Trophoblast cell (in vitro differentiated cells and primary cell): ENCODE measurements at regions not wholly inside any gene's neighbourhood (a gene's known extent, or its start where the extent isn't known, plus 50 kb on each side); places are given as distances from the start of the nearest gene placed in this dataset.

ENCODE experiments used
- DNase-seq, 2 donors: peaks; one replicate each; pipeline ENCODE4 v3.0.0-alpha.2; 2016
- H2AFZ ChIP-seq: 2 replicates; pipeline ENCODE4 v1.6.1; 2013; ENCODE audit warnings: low read length, moderate library complexity, mild to moderate bottlenecking; ENCODE audit not compliant: insufficient read depth, poor library complexity
- H2AK5ac ChIP-seq: 2 replicates; pipeline ENCODE4 v1.6.1; 2013; ENCODE audit warnings: mild to moderate bottlenecking, low read length
- H2BK120ac ChIP-seq: 2 replicates; pipeline ENCODE4 v1.6.1; 2013; ENCODE audit warnings: low read length, mild to moderate bottlenecking, moderate library complexity; ENCODE audit not compliant: insufficient read depth, poor library complexity
- H2BK12ac ChIP-seq: 2 replicates; pipeline ENCODE4 v1.6.1; 2013; ENCODE audit warnings: mild to moderate bottlenecking, low read length, moderate library complexity
- H2BK5ac ChIP-seq: 2 replicates; pipeline ENCODE4 v1.6.1; 2013; ENCODE audit warnings: low read length, low read depth, moderate library complexity, mild to moderate bottlenecking; ENCODE audit not compliant: poor library complexity
- H3K14ac ChIP-seq: 2 replicates; pipeline ENCODE4 v1.6.1; 2013; ENCODE audit warnings: mild to moderate bottlenecking, low read length
- H3K18ac ChIP-seq: 2 replicates; pipeline ENCODE4 v1.6.1; 2013; ENCODE audit warnings: mild to moderate bottlenecking, low read length
- H3K23ac ChIP-seq: 2 replicates; pipeline ENCODE4 v1.6.1; 2013; ENCODE audit warnings: low read length
- H3K27ac ChIP-seq: 2 replicates; pipeline ENCODE4 v1.5.1; 2013; ENCODE audit warnings: low read depth, mild to moderate bottlenecking, inconsistent platforms, low read length, moderate library complexity
- H3K27me3 ChIP-seq: 2 replicates; pipeline ENCODE4 v1.6.1; 2013; ENCODE audit warnings: inconsistent platforms, mild to moderate bottlenecking, low read length, moderate library complexity; ENCODE audit not compliant: insufficient read depth
- H3K36me3 ChIP-seq, 2 experiments: 1 replicate in 1 of 2; 2 replicates in 1 of 2; pipeline ENCODE4 v1.6.1; 2013; ENCODE audit warnings: low read length in 2 of 2, mild to moderate bottlenecking in 2 of 2, moderate library complexity in 1 of 2; ENCODE audit not compliant: insufficient read depth in 2 of 2, control insufficient read depth in 1 of 2
- H3K4ac ChIP-seq: 2 replicates; pipeline ENCODE4 v1.6.1; 2013; ENCODE audit warnings: low read depth, mild to moderate bottlenecking, low read length, moderate library complexity
- H3K4me1 ChIP-seq, 2 experiments: 1 replicate in 1 of 2; 2 replicates in 1 of 2; pipeline ENCODE4 v1.6.1; 2013; ENCODE audit warnings: low read length in 2 of 2, mild to moderate bottlenecking in 2 of 2, moderate library complexity in 1 of 2; ENCODE audit not compliant: insufficient read depth in 2 of 2, control insufficient read depth in 1 of 2
- H3K4me2 ChIP-seq: 2 replicates; pipeline ENCODE4 v1.6.1; 2013; ENCODE audit warnings: inconsistent platforms, mild to moderate bottlenecking, low read length, moderate library complexity
- H3K4me3 ChIP-seq: 2 replicates; pipeline ENCODE4 v1.5.1; 2013; ENCODE audit warnings: mild to moderate bottlenecking, low read depth, low read length, inconsistent platforms
- H3K79me1 ChIP-seq: one replicate; pipeline ENCODE4 v1.6.1; 2013; ENCODE audit warnings: low read length
- H3K79me2 ChIP-seq: 2 replicates; pipeline ENCODE4 v1.6.1; 2013; ENCODE audit warnings: low read length, mild to moderate bottlenecking; ENCODE audit not compliant: control insufficient read depth, insufficient read depth, poor library complexity
- H3K9ac ChIP-seq: 2 replicates; pipeline ENCODE4 v1.6.1; 2013; ENCODE audit warnings: mild to moderate bottlenecking, low read length
- H3K9me3 ChIP-seq: 2 replicates; pipeline ENCODE4 v1.6.1; 2013; ENCODE audit warnings: low read depth, mild to moderate bottlenecking, control low read depth, inconsistent platforms, low read length; ENCODE audit not compliant: insufficient read depth
- H4K12ac ChIP-seq: 2 replicates; pipeline ENCODE4 v1.6.1; 2013; ENCODE audit warnings: low read depth, mild to moderate bottlenecking, low read length, moderate library complexity
- H4K8ac ChIP-seq: 2 replicates; pipeline ENCODE4 v1.6.1; 2013; ENCODE audit warnings: low read depth, mild to moderate bottlenecking, low read length, moderate library complexity
- H4K91ac ChIP-seq: one replicate; pipeline ENCODE4 v1.6.1; 2013; ENCODE audit warnings: low read depth, mild to moderate bottlenecking, low read length, moderate library complexity
- WGBS: extraction: QIAGEN DNeasy Blood & Tissue Kit; methylation state at CpG from one replicate; pipeline ENCODE4 v1.1.7; 2013; ENCODE audit warnings: missing lambda C conversion rate; ENCODE audit not compliant: insufficient read length, insufficient coverage; ENCODE audit errors: extremely low coverage; 5-methylcytosine and 5-hydroxymethylcytosine counted together

- no peak overlapping the region for H4K91ac ChIP-seq
- no peak overlapping the region for H4K12ac ChIP-seq
- WGBS, result no CpG with 5 or more reads among the region's 2 CpGs
- H3K79me1 ChIP-seq, result no peaks in the 10 kb centered on the region
- H3K9me3 ChIP-seq, result no peaks in the 10 kb centered on the region
- DNase-seq, result no peak
- H3K27ac ChIP-seq, result no peak overlapping the region
- H3K36me3 ChIP-seq, result no peaks in the 10 kb centered on the region
- no peak overlapping the region for H3K14ac ChIP-seq
- H3K4me1 ChIP-seq, result peaks cover 0 to 5% of the 10 kb centered on the region in 2 experiments
- H3K4me3 ChIP-seq, result no peak overlapping the region
- no peak overlapping the region for H3K18ac ChIP-seq
- H2BK12ac ChIP-seq, result no peak overlapping the region
- no peaks in the 10 kb centered on the region for H3K79me2 ChIP-seq
- no peak overlapping the region for H2BK120ac ChIP-seq
- no peak overlapping the region for H3K23ac ChIP-seq
- no peak overlapping the region for H3K4me2 ChIP-seq
- H3K27me3 ChIP-seq, result no peaks in the 10 kb centered on the region
- H3K9ac ChIP-seq, result no peak overlapping the region
- no peak overlapping the region for H3K4ac ChIP-seq
- H2AK5ac ChIP-seq, result no peak overlapping the region
- H4K8ac ChIP-seq, result no peak overlapping the region
- H2AFZ ChIP-seq, result no peak overlapping the region
- no peak overlapping the region for H2BK5ac ChIP-seq
These were observed 562.1 kb upstream of the ADGRL3 start for GRCh38 chr4:60637976-60638375.

- Histone ChIP-seq H3K27ac (no peak overlapping the region), H4K8ac (no peak overlapping the region), H2BK12ac (no peak overlapping the region), H3K4me2 (no peak overlapping the region), H3K4me1 (no peaks in the 10 kb centered on the region), H3K27me3 (no peaks in the 10 kb centered on the region), H2BK5ac (no peak overlapping the region), H3K36me3 (no peaks in the 10 kb centered on the region), H3K4ac (no peak overlapping the region), H2AK5ac (no peak overlapping the region), H3K79me1 (no peaks in the 10 kb centered on the region), H3K4me3 (no peak overlapping the region), H4K91ac (no peak overlapping the region), H3K9ac (no peak overlapping the region), H3K9me3 (no peaks in the 10 kb centered on the region), H3K14ac (no peak overlapping the region), H3K18ac (no peak overlapping the region), H2BK120ac (no peak overlapping the region), H3K23ac (no peak overlapping the region), H4K12ac (no peak overlapping the region), H2AFZ (no peak overlapping the region), H3K79me2 (no peaks in the 10 kb centered on the region)
- DNase-seq, result peak; percentile 63 to 88
- no CpG with 5 or more reads among the region's 2 CpGs for WGBS
These were observed 551.4 kb upstream of the ADGRL3 start for GRCh38 chr4:60648774-60649173.

DNA sequence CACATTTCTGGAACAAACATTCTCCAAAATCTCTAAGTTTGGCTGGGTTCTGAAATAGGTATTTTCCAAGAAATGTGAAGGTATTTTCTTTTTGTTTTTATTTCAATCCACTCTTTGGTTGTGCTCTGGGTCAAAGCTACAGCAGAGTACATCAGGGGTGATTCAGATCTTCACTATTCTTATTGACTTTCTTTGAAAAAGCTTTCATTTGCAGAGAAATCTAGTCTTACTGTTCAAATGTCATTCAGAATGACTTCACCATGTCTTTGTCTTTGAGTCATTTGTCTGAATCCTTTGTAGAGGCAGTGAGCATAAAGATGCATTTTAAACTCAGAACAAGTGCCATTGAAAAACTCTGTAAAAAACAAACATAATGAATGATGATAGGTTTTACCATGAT is 547.2 kb upstream of the ADGRL3 start:
- Histone ChIP-seq H3K27me3 (no peaks in the 10 kb centered on the region), H3K14ac (no peak overlapping the region), H2BK120ac (no peak overlapping the region), H4K91ac (no peak overlapping the region), H4K8ac (no peak overlapping the region), H3K36me3 (no peaks in the 10 kb centered on the region), H2BK12ac (no peak overlapping the region), H3K18ac (no peak overlapping the region), H2AFZ (no peak overlapping the region), H3K4me3 (no peak overlapping the region), H3K79me2 (no peaks in the 10 kb centered on the region), H3K23ac (no peak overlapping the region), H4K12ac (no peak overlapping the region), H3K79me1 (no peaks in the 10 kb centered on the region), H3K4me1 (no peaks in the 10 kb centered on the region), H2AK5ac (no peak overlapping the region), H3K9ac (no peak overlapping the region), H3K4me2 (no peak overlapping the region), H3K27ac (no peak overlapping the region), H3K9me3 (no peaks in the 10 kb centered on the region), H3K4ac (no peak overlapping the region), H2BK5ac (no peak overlapping the region)
- no peak for DNase-seq

DNA sequence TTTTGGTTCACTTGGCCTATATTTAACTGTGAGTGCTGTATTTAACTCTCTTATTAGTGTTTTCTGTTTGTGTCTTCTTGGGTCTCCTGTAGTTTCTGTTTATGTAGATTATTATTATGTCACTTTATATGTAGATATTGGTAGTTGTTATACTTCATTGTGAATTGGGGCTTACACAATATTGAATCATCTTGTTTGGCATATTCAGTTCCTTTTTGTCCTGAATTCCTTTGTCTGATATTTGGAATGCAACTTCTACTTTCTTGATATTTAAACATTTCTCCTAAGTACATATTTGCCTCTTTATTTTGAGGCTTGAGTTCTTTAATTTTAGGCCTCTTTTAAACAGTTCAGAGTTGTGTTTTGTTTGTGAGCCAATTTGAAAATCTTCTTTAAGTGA is 544.8 kb upstream of the ADGRL3 start:
- Histone ChIP-seq H2AK5ac (no peak overlapping the region), H4K12ac (no peak overlapping the region), H2AFZ (no peak overlapping the region), H2BK120ac (no peak overlapping the region), H3K4ac (no peak overlapping the region), H3K4me2 (no peak overlapping the region), H3K9me3 (no peaks in the 10 kb centered on the region), H4K91ac (no peak overlapping the region), H2BK5ac (no peak overlapping the region), H3K14ac (no peak overlapping the region), H3K9ac (no peak overlapping the region), H2BK12ac (no peak overlapping the region), H3K23ac (no peak overlapping the region), H3K79me2 (no peaks in the 10 kb centered on the region), H3K27me3 (no peaks in the 10 kb centered on the region), H4K8ac (no peak overlapping the region), H3K27ac (no peak overlapping the region), H3K4me1 (no peaks in the 10 kb centered on the region), H3K79me1 (no peaks in the 10 kb centered on the region), H3K4me3 (no peak overlapping the region), H3K18ac (no peak overlapping the region), H3K36me3 (no peaks in the 10 kb centered on the region)
- DNase-seq, result no peak

GRCh38 chr4:60656171-60656570 is 544.0 kb upstream of the ADGRL3 start:
- Histone ChIP-seq H2AFZ (no peak overlapping the region), H3K79me2 (no peaks in the 10 kb centered on the region), H3K23ac (no peak overlapping the region), H3K27ac (no peak overlapping the region), H2BK120ac (no peak overlapping the region), H3K36me3 (no peaks in the 10 kb centered on the region), H2BK12ac (no peak overlapping the region), H3K18ac (no peak overlapping the region), H3K4me1 (no peaks in the 10 kb centered on the region), H3K27me3 (no peaks in the 10 kb centered on the region), H3K9ac (no peak overlapping the region), H3K79me1 (no peaks in the 10 kb centered on the region), H3K4me2 (no peak overlapping the region), H3K14ac (no peak overlapping the region), H4K12ac (no peak overlapping the region), H3K4me3 (no peak overlapping the region), H3K4ac (no peak overlapping the region), H3K9me3 (no peaks in the 10 kb centered on the region), H2BK5ac (no peak overlapping the region), H4K91ac (no peak overlapping the region), H4K8ac (no peak overlapping the region), H2AK5ac (no peak overlapping the region)
- no peak for DNase-seq
- no CpG with 5 or more reads among the region's 3 CpGs for WGBS
